Large intestine (tissue), 3 donors: ENCODE measurements at regions not wholly inside any gene's neighbourhood (a gene's known extent, or its start where the extent isn't known, plus 50 kb on each side); places are given as distances from the start of the nearest gene placed in this dataset.

ENCODE experiments used
- DNase-seq, 2 donors: peaks; one replicate each; pipeline versions ENCODE4 v3.0.0 to v3.0.0-alpha.2; 2013
- H3K27ac ChIP-seq: one replicate; pipeline ENCODE4 v1.5.1; 2013; ENCODE audit warnings: low read length
- H3K27me3 ChIP-seq: 2 replicates; pipeline ENCODE4 v1.6.1; 2013; ENCODE audit warnings: low read length; ENCODE audit not compliant: control insufficient read depth, insufficient read depth
- H3K36me3 ChIP-seq: 2 replicates; pipeline ENCODE4 v1.6.1; 2013; ENCODE audit warnings: low read length; ENCODE audit not compliant: control insufficient read depth, insufficient read depth
- H3K4me1 ChIP-seq: one replicate; pipeline ENCODE4 v1.6.1; 2013; ENCODE audit warnings: low read length; ENCODE audit not compliant: control insufficient read depth, insufficient read depth
- H3K4me3 ChIP-seq: one replicate; pipeline ENCODE4 v1.5.1; 2013; ENCODE audit warnings: low read length
- H3K9me3 ChIP-seq: one replicate; pipeline ENCODE4 v1.6.1; 2013; ENCODE audit warnings: mild to moderate bottlenecking, low read depth, low read length, moderate library complexity; ENCODE audit not compliant: control insufficient read depth
- WGBS: methylation state at CpG from one replicate; pipeline ENCODE4 v1.1.5; 2013; ENCODE audit warnings: low lambda C conversion rate; ENCODE audit not compliant: insufficient coverage; 5-methylcytosine and 5-hydroxymethylcytosine counted together

DNA sequence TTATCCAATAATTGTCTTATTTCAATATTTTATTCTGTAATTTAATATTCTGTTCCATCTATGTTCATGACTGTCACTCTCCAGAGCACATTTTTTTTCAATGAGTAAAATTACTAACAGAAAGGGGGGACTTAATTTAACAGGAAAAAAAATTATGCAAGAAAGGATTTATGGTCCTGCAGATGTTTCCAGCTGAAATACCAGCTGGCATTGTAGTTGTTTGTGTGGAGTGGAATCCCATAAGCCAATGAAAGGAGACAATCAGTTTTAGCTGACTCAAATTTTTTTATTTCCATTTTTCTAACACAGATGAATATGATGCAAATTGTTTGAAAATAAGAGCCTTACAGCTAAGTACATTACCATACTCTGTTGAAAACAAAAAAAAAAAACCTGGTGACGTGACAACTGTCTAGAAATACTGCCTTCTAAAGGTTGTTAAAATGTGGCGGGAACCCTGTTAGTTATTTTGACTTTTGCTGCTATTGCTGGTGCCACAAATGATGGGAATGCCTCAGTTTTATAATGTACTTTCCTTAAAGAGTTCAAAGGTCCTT is 389.1 kb downstream of the ETS1 start:
- 67% methylated on average over 1 of the region's 2 CpGs for WGBS
- no peak overlapping the region for H3K27ac ChIP-seq
- no peak overlapping the region for H3K4me3 ChIP-seq
- H3K4me1 ChIP-seq, result no peaks in the 10 kb centered on the region
- H3K27me3 ChIP-seq, result peaks cover 2% of the 10 kb centered on the region
- DNase-seq, result no peak
- no peaks in the 10 kb centered on the region for H3K36me3 ChIP-seq
- no peaks in the 10 kb centered on the region for H3K9me3 ChIP-seq

DNA sequence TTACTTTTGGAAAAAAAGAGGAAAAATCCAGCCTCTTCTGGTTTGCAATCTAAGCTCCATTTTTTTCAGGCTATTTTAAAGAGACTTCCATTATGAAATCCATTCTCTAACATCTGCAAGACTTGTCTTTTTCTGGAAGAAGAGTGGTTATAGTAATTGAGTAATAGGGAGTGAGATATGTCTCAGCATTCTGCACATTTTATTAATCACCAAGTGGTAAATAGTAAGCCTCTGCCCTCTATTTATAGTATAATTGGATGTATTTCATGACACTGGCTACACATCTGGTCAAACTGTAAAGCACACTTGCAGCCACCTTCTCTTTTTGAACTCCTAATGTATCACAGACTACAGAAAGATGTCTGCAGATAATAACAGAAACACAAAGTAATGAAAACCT is 391.1 kb downstream of the ETS1 start:
- Histone ChIP-seq H3K4me1 (no peaks in the 10 kb centered on the region), H3K36me3 (no peaks in the 10 kb centered on the region), H3K9me3 (no peaks in the 10 kb centered on the region), H3K27me3 (peaks cover 2% of the 10 kb centered on the region), H3K27ac (no peak overlapping the region), H3K4me3 (no peak overlapping the region)
- no peak for DNase-seq

DNA sequence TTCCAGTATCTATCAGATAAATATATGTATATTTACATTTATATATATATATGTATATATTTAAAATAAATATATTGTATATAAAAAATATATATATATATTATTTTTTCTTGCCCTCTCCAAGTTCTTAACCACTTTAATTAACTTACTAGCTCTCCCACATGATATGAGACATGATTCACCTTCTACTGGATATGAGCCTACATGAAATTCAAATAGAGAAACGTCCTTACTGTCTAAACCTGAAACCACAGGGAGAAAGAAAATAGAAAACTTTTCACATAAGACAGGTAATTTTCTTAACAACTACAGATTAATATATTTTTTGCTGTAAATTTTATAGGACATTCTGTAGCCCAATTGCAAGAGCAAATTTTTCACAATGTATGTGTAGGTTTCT is 391.6 kb downstream of the ETS1 start:
- Histone ChIP-seq H3K9me3 (no peaks in the 10 kb centered on the region), H3K27me3 (peaks cover 2% of the 10 kb centered on the region), H3K27ac (no peak overlapping the region), H3K4me1 (no peaks in the 10 kb centered on the region), H3K4me3 (no peak overlapping the region), H3K36me3 (no peaks in the 10 kb centered on the region)
- no peak for DNase-seq
- 86% methylated on average over 1 of the region's 1 CpG for WGBS

DNA sequence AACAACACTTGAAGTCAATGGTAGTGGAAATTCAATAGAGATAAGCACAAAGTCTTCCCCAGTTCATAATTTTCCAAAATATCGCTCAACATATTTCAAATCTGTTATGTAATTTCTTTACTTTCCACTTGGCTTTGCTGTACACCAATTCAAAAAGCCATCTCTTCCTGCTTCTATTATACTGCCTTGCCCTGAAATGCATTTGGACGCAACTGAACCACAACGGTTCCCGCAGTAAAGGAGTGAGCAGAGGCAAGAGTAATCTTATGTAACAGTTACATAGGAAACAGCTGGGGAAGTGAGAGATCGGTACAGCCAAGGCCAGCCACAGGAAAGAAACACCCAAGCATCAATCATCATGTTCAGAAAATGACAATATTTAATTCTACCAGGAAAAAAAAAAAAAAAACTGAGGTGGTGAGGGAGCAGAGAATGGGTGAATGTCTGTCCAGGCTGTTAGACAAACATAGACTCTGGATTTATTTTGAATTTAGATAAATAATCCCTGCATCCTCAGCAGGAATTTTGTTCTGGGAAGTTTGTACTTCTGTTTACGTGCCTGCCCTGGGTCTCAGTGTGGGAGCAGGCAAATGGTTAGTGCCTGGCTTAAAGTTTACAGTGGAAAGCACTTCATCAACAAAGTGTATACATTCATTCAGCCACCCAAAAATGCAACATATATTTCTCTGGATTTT is 392.2 kb downstream of the ETS1 start:
- H3K36me3 ChIP-seq, result no peaks in the 10 kb centered on the region
- H3K27me3 ChIP-seq, result peaks cover 2% of the 10 kb centered on the region
- H3K4me3 ChIP-seq, result no peak overlapping the region
- no peak overlapping the region for H3K27ac ChIP-seq
- H3K4me1 ChIP-seq, result no peaks in the 10 kb centered on the region
- DNase-seq, result no peak
- H3K9me3 ChIP-seq, result no peaks in the 10 kb centered on the region
- 52% methylated on average over 3 of the region's 6 CpGs for WGBS

DNA sequence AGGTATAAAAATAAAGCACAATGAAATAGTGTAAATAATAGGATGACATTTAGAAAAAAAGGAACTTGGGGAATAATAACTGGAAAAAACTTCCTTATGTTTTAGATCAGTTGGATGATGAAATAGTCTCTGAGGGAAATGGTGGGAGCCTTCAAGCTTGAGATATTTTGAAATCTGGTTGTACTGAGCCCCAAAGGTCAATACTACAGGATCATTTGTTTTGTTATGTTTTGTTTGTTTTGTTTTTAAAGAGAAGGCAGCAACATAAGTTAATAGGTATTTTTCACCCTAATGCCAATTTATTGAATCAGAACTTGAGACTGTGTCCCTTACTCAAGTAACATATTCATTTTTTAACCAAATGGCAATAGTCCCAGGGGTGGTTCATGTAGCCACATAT is 393.1 kb downstream of the ETS1 start:
- H3K27ac ChIP-seq, result no peak overlapping the region
- no peaks in the 10 kb centered on the region for H3K4me1 ChIP-seq
- no peak for DNase-seq
- H3K27me3 ChIP-seq, result peaks cover 2% of the 10 kb centered on the region
- H3K4me3 ChIP-seq, result no peak overlapping the region
- H3K9me3 ChIP-seq, result no peaks in the 10 kb centered on the region
- no peaks in the 10 kb centered on the region for H3K36me3 ChIP-seq

DNA sequence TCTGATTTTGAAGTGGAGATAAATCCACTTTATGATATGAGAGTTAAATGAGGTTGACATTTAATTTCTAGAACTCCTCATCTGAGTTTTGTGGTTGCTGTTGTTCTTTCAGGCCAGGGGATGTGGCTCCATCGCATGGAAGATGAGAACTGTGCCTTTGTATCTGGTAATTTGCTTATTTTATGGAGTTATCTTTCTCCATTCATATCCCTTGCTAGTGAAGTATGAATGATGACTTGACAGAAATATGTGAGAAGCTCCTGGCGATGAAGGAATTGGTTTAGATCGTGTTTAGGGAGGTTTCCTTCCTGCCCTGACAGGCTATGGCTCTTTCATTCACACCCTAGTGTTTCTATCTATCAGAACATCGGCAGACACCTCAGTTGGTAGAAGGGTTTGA is 393.7 kb downstream of the ETS1 start:
- no peaks in the 10 kb centered on the region for H3K4me1 ChIP-seq
- H3K27me3 ChIP-seq, result peaks cover 2% of the 10 kb centered on the region
- H3K4me3 ChIP-seq, result no peak overlapping the region
- H3K36me3 ChIP-seq, result no peaks in the 10 kb centered on the region
- DNase-seq, result no peak
- H3K27ac ChIP-seq, result no peak overlapping the region
- H3K9me3 ChIP-seq, result no peaks in the 10 kb centered on the region
- WGBS, result 80% methylated on average over 1 of the region's 4 CpGs

DNA sequence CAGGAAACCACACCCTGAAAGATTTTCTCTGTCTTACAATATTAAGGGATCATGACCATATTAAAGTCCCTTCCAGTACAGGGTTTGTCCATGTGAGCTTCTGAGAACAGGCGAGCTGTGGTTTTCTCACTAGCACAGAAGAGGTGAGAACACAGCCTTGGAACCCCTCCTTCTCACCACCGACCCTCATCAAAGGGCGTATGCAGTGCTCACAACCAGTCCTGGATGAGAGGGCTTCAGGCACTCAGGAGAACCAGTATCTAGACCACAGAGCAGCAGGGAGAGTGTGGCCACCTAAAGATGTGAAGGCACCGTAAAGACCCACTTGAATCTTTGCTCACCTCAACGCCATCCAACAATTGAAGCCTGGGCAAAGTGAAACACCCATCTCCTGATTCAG is 397.0 kb downstream of the ETS1 start:
- Histone ChIP-seq H3K4me1 (no peaks in the 10 kb centered on the region), H3K27ac (no peak overlapping the region), H3K4me3 (no peak overlapping the region), H3K36me3 (no peaks in the 10 kb centered on the region), H3K27me3 (peaks cover 2% of the 10 kb centered on the region), H3K9me3 (no peaks in the 10 kb centered on the region)
- DNase-seq, result no peak
- no CpG with 5 or more reads among the region's 5 CpGs for WGBS

DNA sequence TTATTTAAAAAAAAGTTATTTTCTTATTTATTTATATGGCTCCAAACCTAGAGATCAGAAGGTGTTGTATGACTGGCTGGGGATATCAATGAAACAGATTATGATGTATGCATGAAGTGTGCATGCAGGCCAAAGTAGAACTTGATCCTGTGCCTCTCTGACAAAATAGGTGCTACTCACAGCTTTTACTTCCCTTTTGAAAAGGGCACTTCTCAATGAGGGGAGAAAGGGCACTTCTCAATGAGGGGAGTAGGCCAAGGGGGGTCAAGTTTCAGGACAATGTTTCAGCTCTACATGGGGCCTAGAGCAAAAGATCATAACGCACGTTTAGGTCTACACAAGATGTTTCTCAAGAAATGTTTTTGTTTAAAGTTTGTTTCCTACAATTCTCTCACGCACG is 397.5 kb downstream of the ETS1 start:
- H3K36me3 ChIP-seq, result no peaks in the 10 kb centered on the region
- H3K27me3 ChIP-seq, result peaks cover 2% of the 10 kb centered on the region
- H3K9me3 ChIP-seq, result no peaks in the 10 kb centered on the region
- no peak overlapping the region for H3K4me3 ChIP-seq
- H3K4me1 ChIP-seq, result no peaks in the 10 kb centered on the region
- 100% methylated on average over 1 of the region's 4 CpGs for WGBS
- H3K27ac ChIP-seq, result no peak overlapping the region
- DNase-seq, result no peak

DNA sequence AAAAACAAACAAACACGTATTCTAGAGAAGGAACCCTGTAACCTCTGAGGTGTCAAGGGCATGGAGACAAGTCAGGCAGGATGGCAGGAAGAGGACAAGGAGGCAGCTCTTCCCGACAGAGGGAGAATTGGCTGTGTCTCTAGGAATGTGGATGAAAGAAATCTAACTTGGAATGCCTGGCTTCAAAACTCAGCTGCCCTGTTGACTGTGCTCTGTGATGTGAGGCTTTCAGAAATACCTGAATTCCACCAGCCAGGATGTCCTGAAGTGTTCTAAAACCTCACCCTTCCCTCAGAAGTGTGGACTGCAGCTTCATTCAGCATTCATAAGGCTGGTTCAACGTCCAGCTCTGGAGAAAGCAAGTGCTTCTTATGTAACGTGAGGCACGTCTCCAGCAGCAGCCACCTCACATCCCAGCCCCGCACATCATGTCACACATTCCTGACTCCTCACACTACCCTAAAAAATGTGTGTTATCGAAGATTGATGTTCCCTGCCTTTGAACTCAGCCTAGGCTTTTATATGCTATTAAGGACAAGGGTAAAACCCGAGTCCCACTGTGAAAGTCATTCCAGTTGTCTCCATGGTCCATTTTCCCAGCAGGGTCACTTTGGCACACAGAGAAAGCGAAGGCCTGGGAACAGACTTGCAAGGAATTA is 398.9 kb downstream of the ETS1 start:
- DNase-seq, result no peak
- no peak overlapping the region for H3K4me3 ChIP-seq
- 20% methylated on average over 1 of the region's 9 CpGs for WGBS

DNA sequence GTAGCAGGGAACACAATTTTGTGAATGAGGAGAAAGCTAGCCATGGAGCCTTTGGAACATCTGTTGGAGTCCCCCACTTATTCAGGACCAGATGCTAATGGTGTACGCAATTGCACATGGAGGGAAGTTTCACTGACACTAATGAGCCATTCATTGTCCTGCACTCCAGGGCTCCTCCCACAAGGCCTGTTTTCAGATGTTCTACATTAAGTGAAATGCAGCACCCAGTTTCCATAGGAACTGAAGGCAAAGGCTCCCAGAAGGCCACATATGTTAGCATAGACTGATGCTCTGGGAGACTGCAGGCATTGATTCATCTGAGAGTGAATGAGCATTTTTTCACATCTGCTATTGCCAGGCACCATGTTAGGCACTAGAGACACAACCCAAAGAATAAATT is 399.5 kb downstream of the ETS1 start:
- no CpG with 5 or more reads among the region's 1 CpG for WGBS
- Histone ChIP-seq H3K4me3 (no peak overlapping the region), H3K36me3 (no peaks in the 10 kb centered on the region), H3K9me3 (no peaks in the 10 kb centered on the region), H3K27ac (no peak overlapping the region), H3K27me3 (no peaks in the 10 kb centered on the region), H3K4me1 (no peaks in the 10 kb centered on the region)
- no peak for DNase-seq

More for the DNA sequence above, 398.9 kb downstream of the ETS1 start:
- H3K27ac ChIP-seq, result no peak overlapping the region
- no peaks in the 10 kb centered on the region for H3K4me1 ChIP-seq
- H3K36me3 ChIP-seq, result no peaks in the 10 kb centered on the region
- no peaks in the 10 kb centered on the region for H3K27me3 ChIP-seq
- no peaks in the 10 kb centered on the region for H3K9me3 ChIP-seq

DNA sequence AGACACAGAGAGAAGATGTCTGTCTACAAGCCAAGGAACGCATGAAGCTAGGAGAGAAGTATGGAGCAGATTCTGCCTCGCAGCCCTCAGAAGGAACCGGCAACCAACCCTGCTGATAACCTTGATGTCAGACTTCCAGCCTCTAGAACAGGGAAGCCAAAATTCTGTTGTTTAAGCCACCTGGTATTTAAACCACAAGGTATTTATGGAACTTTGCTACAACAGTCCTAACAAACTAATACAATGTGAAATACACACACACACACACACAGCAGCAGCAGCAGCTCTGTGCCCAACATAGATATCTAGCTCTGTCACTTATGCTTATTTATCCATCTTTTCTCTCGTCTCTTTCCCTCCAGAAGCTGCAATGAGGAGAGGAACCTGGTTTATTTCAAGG is 400.0 kb downstream of the ETS1 start:
- H3K4me3 ChIP-seq, result no peak overlapping the region
- WGBS, result 80% methylated on average over 1 of the region's 4 CpGs
- DNase-seq, result no peak
- no peaks in the 10 kb centered on the region for H3K36me3 ChIP-seq
- no peak overlapping the region for H3K27ac ChIP-seq
- no peaks in the 10 kb centered on the region for H3K4me1 ChIP-seq
- H3K27me3 ChIP-seq, result no peaks in the 10 kb centered on the region
- H3K9me3 ChIP-seq, result no peaks in the 10 kb centered on the region
